ENCODE measurements at regions not wholly inside any gene's neighbourhood (a gene's known extent, or its start where the extent isn't known, plus 50 kb on each side); places are given as distances from the start of the nearest gene placed in this dataset.
A peak's percentile ranks its signal among the peaks of the same experiment; 100 is the strongest.

DNA sequence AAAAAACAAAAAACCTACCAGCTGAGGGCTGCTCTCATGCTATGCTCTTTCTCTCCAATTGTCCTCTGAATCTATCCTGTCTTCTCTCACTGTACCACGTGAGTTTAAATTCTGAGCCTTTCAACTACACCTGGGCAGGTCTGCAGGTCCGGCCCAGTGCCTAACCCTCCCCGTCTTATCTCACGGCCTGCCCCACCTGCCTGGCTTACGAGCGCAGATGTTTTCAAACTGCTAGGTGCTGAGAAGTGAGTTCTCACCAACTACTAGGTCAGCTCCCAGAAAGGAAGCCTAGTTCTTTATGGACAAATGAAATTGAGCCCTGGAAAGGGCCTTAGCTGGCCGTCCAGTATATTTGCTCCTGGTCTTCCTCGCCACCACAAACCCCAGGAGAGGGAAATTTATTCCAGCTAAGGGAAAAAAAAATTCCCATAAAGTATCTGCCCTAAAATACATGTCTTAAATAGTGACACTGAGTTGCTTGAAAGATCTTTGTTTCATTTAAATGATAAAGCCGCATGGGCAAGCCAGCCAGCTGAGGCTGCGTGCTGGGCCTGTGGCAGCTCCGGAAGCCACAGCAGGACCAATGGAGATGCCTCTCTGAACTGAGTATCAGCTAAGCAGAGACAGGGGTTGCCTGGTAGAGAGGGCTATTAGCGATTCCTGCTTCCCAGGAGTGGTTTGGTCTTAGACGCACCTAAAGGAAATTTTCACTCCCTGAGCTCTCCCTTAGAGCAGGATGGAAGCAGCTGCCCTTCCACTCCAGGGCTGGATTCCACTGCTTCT lies 92.5 kb upstream of the NCK2 start:
- DNase-seq (ENCODE audit: low read depth): no peak

- no peak for DNase-seq (ENCODE audit: low read depth)
These were observed 95.2 kb upstream of the NCK2 start for GRCh38 chr2:105649534-105649933.

- DNase-seq (ENCODE audit: low read depth): no peak
These were observed 97.0 kb upstream of the NCK2 start for GRCh38 chr2:105647731-105648130.

DNA sequence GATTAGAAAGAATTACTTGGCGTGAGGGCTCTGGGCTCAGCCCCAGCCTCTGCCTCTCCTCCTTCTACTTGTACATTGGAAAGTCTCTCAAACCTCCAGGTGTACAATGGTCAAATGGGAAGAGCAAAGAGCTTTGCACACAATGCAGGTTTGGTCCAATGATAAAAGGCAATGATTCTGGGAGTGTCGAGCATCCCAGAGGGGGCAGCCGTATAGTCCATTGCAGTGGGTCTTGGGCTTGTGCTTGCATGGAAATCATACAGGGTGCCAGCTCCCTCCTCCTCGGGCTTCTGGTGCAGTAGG lies 98.0 kb upstream of the NCK2 start:
- no peak for DNase-seq (ENCODE audit: low read depth)

GRCh38 chr2:105645938-105646773 lies 98.6 kb upstream of the NCK2 start:
- no peak for DNase-seq (ENCODE audit: low read depth)

DNA sequence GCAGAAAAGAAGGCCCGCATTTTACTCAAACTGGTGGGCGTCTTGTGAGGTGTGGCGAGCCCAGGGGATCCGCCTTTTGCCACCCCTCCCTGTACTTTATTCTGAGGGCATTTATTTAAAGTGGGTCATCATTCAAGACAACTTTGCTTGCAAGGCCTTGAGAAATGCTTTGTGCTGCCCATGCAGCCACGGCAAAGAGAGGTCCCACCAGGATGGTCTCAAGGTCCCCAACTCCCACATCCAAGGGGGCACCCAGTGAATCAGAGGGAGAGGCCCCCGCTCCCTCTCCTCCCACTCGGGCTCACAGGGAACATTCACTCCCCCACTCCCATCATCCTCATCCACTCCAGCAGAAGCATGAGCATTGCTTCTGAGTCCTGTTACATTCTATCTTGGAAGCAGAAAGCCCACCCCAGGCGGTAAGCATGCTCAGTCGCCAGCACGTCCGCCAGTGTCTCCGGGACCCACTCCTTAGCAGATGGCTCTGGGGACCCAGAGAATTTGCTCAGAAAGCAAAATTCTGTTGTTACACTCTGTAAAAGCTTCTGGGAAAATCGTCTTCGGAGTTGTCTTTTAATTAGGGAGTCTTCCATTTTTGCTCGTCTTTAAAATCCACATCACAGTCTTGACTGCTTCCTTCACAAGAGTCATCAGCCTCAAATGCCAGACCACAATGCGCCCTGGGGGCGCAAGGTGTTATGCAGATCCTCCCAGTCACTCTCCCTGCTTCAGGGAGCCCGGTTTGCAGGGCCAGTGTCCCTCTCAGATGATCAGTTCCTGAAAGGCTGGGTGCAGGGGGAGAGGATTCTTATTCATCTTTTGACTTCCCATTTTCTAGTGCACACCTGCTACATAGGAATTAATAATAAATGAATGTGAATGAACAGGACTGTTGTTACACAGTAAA lies 99.4 kb upstream of the NCK2 start:
- DNase-seq (ENCODE audit: low read depth): no peak

GRCh38 chr2:105644174-105644980 lies 100.3 kb upstream of the NCK2 start:
- DNase-seq (ENCODE audit: low read depth): peak; percentile 56

GRCh38 chr2:105643405-105644173 lies 101.1 kb upstream of the NCK2 start:
- DNase-seq (ENCODE audit: low read depth): peak; percentile 9

DNA sequence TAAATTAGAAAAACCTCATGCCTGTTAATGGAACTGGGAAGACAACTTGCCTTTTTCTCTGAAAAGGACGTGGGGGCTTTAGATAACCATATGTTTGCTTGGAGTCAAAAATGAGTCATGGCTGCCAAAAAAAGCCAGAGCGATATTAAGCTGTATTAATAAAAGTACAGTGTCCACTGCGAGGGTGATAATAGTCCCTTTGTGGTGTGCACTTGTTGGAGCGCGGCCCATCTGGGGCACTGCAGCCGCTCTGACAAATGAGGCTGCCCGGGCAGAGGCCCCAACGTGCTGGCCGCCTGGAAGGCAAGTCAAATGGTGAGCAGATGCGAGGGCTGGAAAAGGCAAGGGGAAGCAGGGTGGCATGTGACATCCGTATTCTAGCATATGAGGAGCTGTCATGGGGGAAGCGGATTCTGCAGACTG lies 103.3 kb upstream of the NCK2 start:
- no peak for DNase-seq (ENCODE audit: low read depth)

- DNase-seq (ENCODE audit: low read depth): no peak
These were observed 104.5 kb upstream of the NCK2 start for GRCh38 chr2:105640246-105640645.

DNA sequence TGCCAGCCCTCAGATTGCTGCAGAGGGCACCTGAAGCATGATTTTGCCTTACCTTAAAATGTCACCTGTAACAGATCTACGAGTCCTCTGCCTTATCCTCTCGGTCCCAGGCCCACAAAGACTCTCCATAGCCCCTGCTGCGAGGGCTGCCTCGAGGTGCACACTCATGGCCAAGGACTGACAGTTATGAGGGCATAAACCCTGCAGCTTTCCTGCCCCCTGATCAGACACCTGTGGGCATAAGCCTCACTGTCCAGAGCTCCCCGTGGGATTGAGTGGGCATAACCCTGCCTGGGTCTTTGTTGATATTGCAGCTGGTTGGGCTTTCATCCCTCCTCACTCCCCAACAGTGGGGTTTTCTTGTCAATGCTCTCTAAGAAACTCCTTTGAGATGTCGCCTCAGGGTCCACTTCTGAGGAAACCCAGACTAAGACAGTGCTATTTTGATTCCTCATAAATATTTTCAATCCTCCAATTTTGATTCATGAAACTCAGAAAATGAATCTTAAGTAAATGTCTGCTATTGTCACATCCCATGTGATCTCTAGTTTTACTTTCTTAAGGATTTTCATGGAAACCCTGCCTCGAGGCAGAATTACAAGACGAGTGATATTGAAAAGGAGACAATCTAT lies 108.5 kb upstream of the NCK2 start:
- no peak for DNase-seq (ENCODE audit: low read depth)

DNA sequence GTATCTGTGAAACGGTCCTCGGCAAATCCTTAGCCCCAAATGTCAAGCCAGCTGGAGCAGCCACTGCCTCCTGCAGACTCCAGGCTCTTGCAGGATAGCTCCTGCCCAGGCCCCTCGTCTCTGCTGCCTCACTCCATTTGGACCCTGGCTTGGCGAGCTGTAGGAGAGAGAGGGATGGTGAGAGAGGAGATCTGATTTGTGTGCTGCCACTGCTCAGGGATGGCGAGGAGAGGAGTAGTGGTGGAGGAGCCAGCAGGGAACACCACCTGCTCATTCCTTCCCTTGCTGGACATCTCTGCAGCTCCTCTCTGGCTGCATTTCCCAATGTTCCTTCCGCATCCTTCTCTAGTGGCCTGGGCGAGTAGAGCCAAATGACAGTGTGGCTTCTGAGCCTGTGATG lies 109.1 kb upstream of the NCK2 start:
- DNase-seq (ENCODE audit: low read depth): no peak

DNA sequence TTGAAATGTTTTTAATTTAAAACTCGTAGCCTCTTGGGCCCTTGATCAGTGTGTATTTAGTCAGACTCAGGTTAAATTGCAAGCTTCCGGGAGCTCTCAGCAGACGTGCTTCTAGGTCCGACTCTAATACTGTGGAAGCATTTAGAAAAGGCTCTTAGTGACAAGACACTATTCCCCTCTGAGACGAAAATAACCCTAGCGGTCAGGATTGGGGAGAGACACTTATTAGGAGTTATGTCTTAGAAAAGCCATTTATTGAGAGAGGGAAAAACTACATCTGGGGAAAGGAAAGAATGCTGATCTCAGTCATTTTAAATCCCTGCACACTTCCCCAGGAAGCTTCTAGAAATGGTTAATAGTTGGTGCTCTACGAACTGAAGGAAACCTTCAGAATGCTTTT lies 110.5 kb upstream of the NCK2 start:
- DNase-seq (ENCODE audit: low read depth): no peak

- DNase-seq (ENCODE audit: low read depth): no peak
These were observed 112.8 kb upstream of the NCK2 start for GRCh38 chr2:105631922-105632321.

GRCh38 chr2:105631011-105631410 lies 113.7 kb upstream of the NCK2 start:
- DNase-seq (ENCODE audit: low read depth): no peak

GRCh38 chr2:105629634-105630033 lies 115.1 kb upstream of the NCK2 start:
- DNase-seq (ENCODE audit: low read depth): no peak

DNA sequence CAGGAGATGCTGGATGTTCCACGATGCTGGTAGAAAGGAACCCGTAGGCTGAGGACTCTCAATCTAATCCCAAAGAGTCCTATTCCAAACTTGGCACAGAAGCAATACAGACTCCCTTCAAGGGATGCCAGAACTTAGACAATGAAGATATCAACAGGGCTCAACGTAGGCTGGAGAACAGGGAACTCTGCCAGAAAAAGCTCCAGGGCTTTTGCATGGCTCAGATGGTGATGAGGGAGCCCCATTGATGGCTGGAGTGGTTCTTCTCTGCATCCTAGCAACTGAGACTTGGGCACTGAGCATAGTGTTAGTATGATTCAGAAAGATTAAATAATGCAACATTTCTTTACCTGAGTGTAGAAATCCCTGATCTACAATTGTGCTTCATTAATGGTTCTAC lies 117.2 kb upstream of the NCK2 start:
- DNase-seq (ENCODE audit: low read depth): no peak

- no peak for DNase-seq (ENCODE audit: low read depth)
These were observed 117.8 kb upstream of the NCK2 start for GRCh38 chr2:105626966-105627340.

DNA sequence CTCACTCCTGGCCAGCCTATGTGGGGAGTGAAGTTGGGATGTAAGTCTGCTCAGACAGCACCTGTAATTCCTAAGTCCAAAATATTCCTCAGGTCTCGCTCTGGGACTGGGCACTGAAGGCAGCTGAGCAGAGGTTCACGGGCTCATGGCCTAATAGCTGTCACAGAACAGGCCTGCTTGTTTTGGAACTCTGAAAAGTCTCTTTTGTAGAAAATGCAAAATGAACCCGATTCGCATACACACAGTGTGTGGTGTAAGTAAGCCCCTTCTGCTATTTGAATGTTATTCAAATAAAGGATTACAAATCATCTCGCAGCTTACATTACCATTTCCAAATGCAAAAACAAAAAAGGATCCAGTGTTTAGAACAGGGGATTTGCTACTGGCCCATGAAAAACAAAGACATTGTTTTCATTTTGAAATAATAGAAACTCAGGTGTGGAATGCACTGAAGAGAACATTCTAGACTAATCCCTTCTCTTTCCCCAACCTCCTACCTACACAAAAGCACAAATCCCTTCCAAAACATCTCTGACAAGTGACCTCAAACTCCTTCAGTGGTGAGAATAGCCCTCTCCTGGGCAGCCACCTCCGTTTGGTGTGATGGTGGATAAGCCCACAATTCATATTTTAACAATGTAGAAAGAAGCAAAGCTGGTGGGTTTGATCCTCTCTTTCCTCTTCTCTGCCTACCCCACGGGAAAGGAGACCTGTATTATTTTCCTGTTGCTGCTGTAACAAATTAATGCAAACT lies 118.3 kb upstream of the NCK2 start:
- DNase-seq (ENCODE audit: low read depth): no peak

DNA sequence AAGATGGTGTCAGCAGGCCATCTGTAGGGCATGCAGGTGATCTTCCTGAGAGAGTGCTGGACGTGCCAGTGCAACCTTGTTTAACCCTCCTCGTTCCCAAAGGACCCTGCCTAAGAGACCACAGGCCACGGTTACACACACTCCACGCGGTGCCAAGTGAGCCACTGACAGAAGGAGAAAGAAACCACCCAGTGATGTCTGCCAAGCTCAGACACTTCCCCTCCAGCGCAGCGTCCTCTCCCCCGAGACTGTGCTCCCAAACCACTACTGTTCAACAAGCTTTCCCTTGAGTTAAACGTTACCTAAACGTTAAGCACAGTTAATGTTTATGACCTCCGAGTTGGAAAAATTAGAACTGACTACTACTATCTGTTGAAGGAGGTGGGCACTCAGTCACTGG lies 119.1 kb upstream of the NCK2 start:
- DNase-seq (ENCODE audit: low read depth): no peak

All from EH (cell line).